Lung (tissue), 11 donors: ENCODE measurements at regions not wholly inside any gene's neighbourhood (a gene's known extent, or its start where the extent isn't known, plus 50 kb on each side); places are given as distances from the start of the nearest gene placed in this dataset.

Experiments
- ATAC-seq: fragments of 200-7000 bp; cut with Tn5 transposase; one replicate; pipeline ENCODE4 v1.9.1; 2020; ENCODE audit warnings: moderate number of reproducible peaks; ENCODE audit not compliant: insufficient read depth, low FRiP score
- DNase-seq, 3 donors: peaks; one replicate each; pipeline ENCODE4 v3.0.0-alpha.2; 2013 to 2017
- H3K27ac ChIP-seq, 2 donors: one replicate each; pipeline ENCODE4 v1.5.1; 2013; ENCODE audit warnings: mild to moderate bottlenecking in 2 of 2, moderate library complexity in 2 of 2, control low read depth in 1 of 2, inconsistent platforms in 1 of 2, low read depth in 1 of 2, low read length in 1 of 2
- H3K27me3 ChIP-seq, 3 donors: one replicate each; pipeline ENCODE4 v1.5.1; 2013; ENCODE audit warnings: low read length in 2 of 3; ENCODE audit not compliant: control insufficient read depth in 3 of 3, insufficient read depth in 3 of 3
- H3K36me3 ChIP-seq, 4 donors: one replicate each; pipeline ENCODE4 v1.5.1; 2013; ENCODE audit warnings: low read length in 4 of 4, mild to moderate bottlenecking in 1 of 4, moderate library complexity in 1 of 4; ENCODE audit not compliant: control insufficient read depth in 4 of 4, insufficient read depth in 4 of 4
- H3K4me1 ChIP-seq, 5 donors: one replicate each; pipeline ENCODE4 v1.5.1; 2013; ENCODE audit warnings: low read length in 5 of 5, mild to moderate bottlenecking in 2 of 5, moderate library complexity in 1 of 5; ENCODE audit not compliant: control insufficient read depth in 5 of 5, insufficient read depth in 5 of 5
- H3K4me3 ChIP-seq: one replicate; pipeline ENCODE4 v1.5.1; 2013; ENCODE audit warnings: mild to moderate bottlenecking, control low read depth, moderate library complexity
- H3K9ac ChIP-seq, 2 donors: one replicate each; pipeline ENCODE4 v1.5.1; 2013; ENCODE audit warnings: low read length in 2 of 2, control low read depth in 1 of 2; ENCODE audit not compliant: insufficient read depth in 1 of 2
- H3K9me3 ChIP-seq, 4 donors: one replicate each; pipeline ENCODE4 v1.5.1; 2013; ENCODE audit warnings: low read length in 3 of 4, mild to moderate bottlenecking in 1 of 4, moderate library complexity in 1 of 4; ENCODE audit not compliant: control insufficient read depth in 4 of 4, insufficient read depth in 3 of 4
- WGBS, 2 donors: extraction: QIAGEN DNeasy Blood & Tissue Kit; methylation state at CpG; one replicate each; pipeline ENCODE4 v1.1.7; 2013; 5-methylcytosine and 5-hydroxymethylcytosine counted together
- TF ChIP-seq, protein P1 (sequence below): IDR thresholded peaks from 2 replicates; pipeline ENCODE4 v1.5.1; 2012; ENCODE audit warnings: mild to moderate bottlenecking; ENCODE audit errors: control extremely low read depth, extremely low read depth
- donor health status: control.
- donor health status: control.
- donor health status: Bipolar disorder and iron deficiency.
- donor health status: healthy.
- donor health status: DM: yes; HTN: yes; CAD: no.

DNA sequence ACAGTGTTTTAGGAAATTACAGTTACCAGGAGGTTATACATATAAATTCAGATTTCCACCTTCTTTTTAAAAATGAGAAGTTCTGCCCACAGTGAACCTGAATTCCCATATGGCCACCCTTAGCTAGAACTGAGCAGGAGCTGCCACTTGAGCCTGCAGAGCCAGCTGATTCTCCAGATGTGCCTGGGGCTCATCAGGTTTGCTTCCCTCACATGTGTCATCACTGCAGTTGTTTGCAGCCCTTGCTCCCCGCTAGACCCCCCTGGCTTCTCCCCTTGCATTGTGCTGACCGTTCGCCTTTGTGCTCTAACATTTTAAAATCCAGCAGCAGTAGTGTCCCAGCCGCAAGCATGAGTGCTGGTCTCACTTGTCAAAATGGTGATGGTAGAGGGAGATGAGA is 131.1 kb downstream of the UTRN start:
- no peak overlapping the region for H3K9ac ChIP-seq
- no peaks in the 10 kb centered on the region for H3K27me3 ChIP-seq
- peaks cover 3 to 28% (median 5%) of the 10 kb centered on the region in 5 donors for H3K4me1 ChIP-seq
- H3K9me3 ChIP-seq = no peaks in the 10 kb centered on the region
- no peak overlapping the region for H3K27ac ChIP-seq
- H3K4me3 ChIP-seq = no peak overlapping the region
- WGBS, 2 donors = 93 to 97% methylated on average over 4 of the region's 4 CpGs
- H3K36me3 ChIP-seq = no peaks in the 10 kb centered on the region
- TF ChIP-seq, protein P1, sequence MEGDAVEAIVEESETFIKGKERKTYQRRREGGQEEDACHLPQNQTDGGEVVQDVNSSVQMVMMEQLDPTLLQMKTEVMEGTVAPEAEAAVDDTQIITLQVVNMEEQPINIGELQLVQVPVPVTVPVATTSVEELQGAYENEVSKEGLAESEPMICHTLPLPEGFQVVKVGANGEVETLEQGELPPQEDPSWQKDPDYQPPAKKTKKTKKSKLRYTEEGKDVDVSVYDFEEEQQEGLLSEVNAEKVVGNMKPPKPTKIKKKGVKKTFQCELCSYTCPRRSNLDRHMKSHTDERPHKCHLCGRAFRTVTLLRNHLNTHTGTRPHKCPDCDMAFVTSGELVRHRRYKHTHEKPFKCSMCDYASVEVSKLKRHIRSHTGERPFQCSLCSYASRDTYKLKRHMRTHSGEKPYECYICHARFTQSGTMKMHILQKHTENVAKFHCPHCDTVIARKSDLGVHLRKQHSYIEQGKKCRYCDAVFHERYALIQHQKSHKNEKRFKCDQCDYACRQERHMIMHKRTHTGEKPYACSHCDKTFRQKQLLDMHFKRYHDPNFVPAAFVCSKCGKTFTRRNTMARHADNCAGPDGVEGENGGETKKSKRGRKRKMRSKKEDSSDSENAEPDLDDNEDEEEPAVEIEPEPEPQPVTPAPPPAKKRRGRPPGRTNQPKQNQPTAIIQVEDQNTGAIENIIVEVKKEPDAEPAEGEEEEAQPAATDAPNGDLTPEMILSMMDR = no peak
- no peak for ATAC-seq
- DNase-seq = no peak

DNA sequence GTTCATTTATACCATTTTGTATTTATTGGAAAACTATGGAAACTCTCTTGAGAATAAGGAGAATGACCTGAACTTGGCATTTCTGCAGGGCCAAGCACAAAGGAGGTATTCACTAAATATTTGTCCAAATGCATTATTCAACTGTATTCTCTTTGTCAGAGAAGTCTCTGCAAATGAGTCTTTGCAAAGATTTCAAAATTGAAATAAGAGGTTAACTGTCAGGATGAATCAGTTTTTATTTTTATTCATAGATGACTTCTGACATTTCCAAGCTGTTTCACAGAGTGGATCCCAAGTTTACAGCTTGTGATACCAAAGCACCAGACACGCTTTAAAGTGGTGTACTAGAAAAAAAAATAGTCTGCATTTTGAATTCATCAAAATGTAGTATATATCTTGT is 131.6 kb downstream of the UTRN start:
- Histone ChIP-seq H3K9ac (no peak overlapping the region), H3K9me3 (no peaks in the 10 kb centered on the region), H3K27ac (no peak overlapping the region), H3K4me3 (no peak overlapping the region), H3K36me3 (no peaks in the 10 kb centered on the region), H3K27me3 (no peaks in the 10 kb centered on the region), H3K4me1 (peaks cover 0 to 24% (median 5%) of the 10 kb centered on the region in 5 donors)
- no peak for DNase-seq
- TF ChIP-seq, protein P1 = no peak
- no peak for ATAC-seq
- WGBS, 2 donors = 78 to 91% methylated on average over 1 of the region's 1 CpG

DNA sequence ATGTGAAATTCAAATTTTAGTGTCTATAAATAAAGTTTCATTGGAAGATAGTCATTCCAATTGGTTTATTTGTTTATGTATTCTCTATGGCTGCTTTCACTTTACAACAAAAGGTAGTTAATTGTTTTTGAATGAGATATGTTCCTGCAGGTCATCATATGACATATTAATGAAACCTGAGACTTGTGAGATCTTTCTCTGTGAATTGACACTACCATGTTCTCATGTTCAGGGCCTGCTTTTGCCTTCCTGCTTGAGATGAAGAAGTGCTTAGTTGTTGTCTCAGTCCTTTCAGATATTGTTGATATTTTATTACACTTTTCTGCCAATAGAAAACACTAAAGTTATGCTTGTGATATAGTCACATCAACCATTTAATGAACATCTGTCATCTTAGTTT is 132.5 kb downstream of the UTRN start:
- peaks cover 0 to 24% (median 5%) of the 10 kb centered on the region in 5 donors for H3K4me1 ChIP-seq
- no peak overlapping the region for H3K4me3 ChIP-seq
- H3K9me3 ChIP-seq = no peaks in the 10 kb centered on the region
- no peak overlapping the region for H3K27ac ChIP-seq
- peaks cover 0 to under 1% (median under 1%) of the 10 kb centered on the region in 4 donors for H3K36me3 ChIP-seq
- DNase-seq (no peak), ATAC-seq (no peak)
- no peak overlapping the region for H3K9ac ChIP-seq
- no peaks in the 10 kb centered on the region for H3K27me3 ChIP-seq
- TF ChIP-seq, protein P1 = no peak

- DNase-seq (no peak), ATAC-seq (no peak)
- Histone ChIP-seq H3K27ac (no peak overlapping the region), H3K9me3 (no peaks in the 10 kb centered on the region), H3K36me3 (peaks cover 3 to 9% (median 5%) of the 10 kb centered on the region in 4 donors), H3K4me3 (no peak overlapping the region), H3K9ac (no peak overlapping the region), H3K27me3 (no peaks in the 10 kb centered on the region), H3K4me1 (peaks cover 0 to 24% (median 5%) of the 10 kb centered on the region in 5 donors)
- 68 to 70% methylated on average over 6 of the region's 6 CpGs for WGBS, 2 donors
- TF ChIP-seq, protein P1 = no peak
These were observed 133.9 kb downstream of the UTRN start for GRCh38 chr6:144418959-144419545.
